ENCODE measurements at regions not wholly inside any gene's neighbourhood (a gene's known extent, or its start where the extent isn't known, plus 50 kb on each side); places are given as distances from the start of the nearest gene placed in this dataset.

DNA sequence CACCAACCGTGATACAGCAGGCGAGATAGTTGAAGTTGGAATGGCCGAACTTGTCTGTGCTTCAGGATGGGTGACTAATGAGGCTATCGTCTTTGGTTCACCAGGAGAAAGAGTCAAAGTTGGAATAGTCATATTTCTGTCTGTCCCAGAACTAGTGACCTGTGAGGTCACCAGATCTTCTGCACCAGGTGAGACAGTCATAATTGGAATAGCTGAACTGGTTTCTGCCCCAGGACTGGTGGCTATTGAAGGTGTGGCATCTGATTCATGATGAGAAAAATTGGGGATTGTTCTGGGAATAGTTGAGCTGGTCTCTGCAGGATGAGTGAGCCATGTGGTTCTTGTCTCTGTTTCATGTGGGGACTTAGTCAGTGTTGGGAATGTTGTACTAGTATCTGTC, 71.6 kb downstream of the MUC16 start:
- TF ChIP-seq L3MBTL2 (conservative IDR thresholded peaks at IDR 0.05) (no peak), FOXM1 (IDR thresholded peaks at IDR 0.05; ENCODE audit: borderline replicate concordance) (no peak), FOXK2 (IDR thresholded peaks at IDR 0.05) (no peak), BHLHE40 (IDR thresholded peaks at IDR 0.05; ENCODE audit: borderline replicate concordance) (no peak), HDGF (IDR thresholded peaks at IDR 0.05; ENCODE audit: borderline replicate concordance) (no peak), ZNF384 (IDR thresholded peaks at IDR 0.05) (no peak)
